D721Med (cell line): ENCODE measurements at regions not wholly inside any gene's neighbourhood (a gene's known extent, or its start where the extent isn't known, plus 50 kb on each side); places are given as distances from the start of the nearest gene placed in this dataset.
A peak's percentile ranks its signal among the peaks of the same experiment; 100 is the strongest.

Experiments
- DNase-seq: peaks from one replicate; pipeline ENCODE4 v3.0.0; 2011; ENCODE audit warnings: low spot score; ENCODE audit not compliant: insufficient read length
- FAIRE-seq: peaks from 2 replicates; lab custom pipeline; 2011; peaks lifted over from hg19 to GRCh38; lab: Jason Lieb, UNC
- TF ChIP-seq, protein P1 (sequence below): IDR thresholded peaks from 2 replicates; pipeline ENCODE4 v1.5.1; 2012; ENCODE audit warnings: mild to moderate bottlenecking, control low read depth; ENCODE audit not compliant: insufficient read depth; ENCODE audit errors: missing control alignments

- TF ChIP-seq, protein P1, sequence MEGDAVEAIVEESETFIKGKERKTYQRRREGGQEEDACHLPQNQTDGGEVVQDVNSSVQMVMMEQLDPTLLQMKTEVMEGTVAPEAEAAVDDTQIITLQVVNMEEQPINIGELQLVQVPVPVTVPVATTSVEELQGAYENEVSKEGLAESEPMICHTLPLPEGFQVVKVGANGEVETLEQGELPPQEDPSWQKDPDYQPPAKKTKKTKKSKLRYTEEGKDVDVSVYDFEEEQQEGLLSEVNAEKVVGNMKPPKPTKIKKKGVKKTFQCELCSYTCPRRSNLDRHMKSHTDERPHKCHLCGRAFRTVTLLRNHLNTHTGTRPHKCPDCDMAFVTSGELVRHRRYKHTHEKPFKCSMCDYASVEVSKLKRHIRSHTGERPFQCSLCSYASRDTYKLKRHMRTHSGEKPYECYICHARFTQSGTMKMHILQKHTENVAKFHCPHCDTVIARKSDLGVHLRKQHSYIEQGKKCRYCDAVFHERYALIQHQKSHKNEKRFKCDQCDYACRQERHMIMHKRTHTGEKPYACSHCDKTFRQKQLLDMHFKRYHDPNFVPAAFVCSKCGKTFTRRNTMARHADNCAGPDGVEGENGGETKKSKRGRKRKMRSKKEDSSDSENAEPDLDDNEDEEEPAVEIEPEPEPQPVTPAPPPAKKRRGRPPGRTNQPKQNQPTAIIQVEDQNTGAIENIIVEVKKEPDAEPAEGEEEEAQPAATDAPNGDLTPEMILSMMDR = no peak
- FAIRE-seq (peak; percentile 69), DNase-seq (no peak)
These were observed 90.4 kb downstream of the NUP35 start for GRCh38 chr2:183214680-183215079.

- FAIRE-seq (no peak), DNase-seq (no peak)
- TF ChIP-seq, protein P1 = no peak
These were observed 91.7 kb downstream of the NUP35 start for GRCh38 chr2:183215917-183216316.

DNA sequence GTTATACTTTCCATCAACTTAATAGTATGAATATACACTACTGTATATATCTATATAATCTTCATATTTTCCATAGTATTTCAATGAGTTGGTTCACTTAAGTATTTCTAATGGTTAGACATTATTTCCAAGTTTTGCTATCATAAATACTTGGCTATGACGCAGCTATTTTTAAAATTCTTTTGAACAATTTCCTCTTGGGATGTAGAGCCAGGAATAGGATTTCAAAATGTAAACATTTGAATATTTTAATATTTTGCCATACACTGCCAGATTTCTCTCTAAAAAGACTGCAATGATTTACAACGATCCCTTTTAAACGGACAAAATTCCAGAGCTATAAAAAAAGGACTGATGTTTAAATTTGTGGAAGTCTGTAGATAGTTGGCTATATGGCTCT lies 95.6 kb downstream of the NUP35 start:
- FAIRE-seq = no peak
- TF ChIP-seq, protein P1 = no peak
- DNase-seq = no peak

DNA sequence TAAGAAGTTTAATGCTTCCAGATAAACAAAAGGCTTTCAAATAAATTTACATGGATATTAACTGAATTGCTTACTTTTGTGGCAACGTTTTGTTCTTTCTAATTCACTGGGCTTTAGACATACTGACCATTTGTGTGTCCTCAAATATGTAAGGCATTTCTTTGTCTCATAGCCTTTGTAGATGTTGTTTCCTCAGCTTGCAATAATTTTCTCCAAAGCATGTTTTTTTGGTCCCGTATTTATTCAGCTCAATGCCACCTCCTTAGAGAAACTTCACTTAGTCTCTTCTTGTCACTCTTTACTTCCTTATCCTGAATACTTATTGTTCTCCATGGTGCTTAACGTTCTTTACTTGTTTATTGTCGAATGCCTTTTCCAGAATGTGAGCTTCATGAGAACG lies 98.5 kb downstream of the NUP35 start:
- DNase-seq (no peak), FAIRE-seq (no peak)
- TF ChIP-seq, protein P1 = no peak

- peak; percentile 67 for FAIRE-seq
These were observed 100.7 kb downstream of the NUP35 start for GRCh38 chr2:183224948-183225347.

GRCh38 chr2:183227176-183227575 lies 102.9 kb downstream of the NUP35 start:
- TF ChIP-seq, protein P1 = no peak
- DNase-seq = no peak
- FAIRE-seq = no peak

More at GRCh38 chr2:183224948-183225347, 100.7 kb downstream of the NUP35 start:
- DNase-seq = no peak
- TF ChIP-seq, protein P1 = no peak

DNA sequence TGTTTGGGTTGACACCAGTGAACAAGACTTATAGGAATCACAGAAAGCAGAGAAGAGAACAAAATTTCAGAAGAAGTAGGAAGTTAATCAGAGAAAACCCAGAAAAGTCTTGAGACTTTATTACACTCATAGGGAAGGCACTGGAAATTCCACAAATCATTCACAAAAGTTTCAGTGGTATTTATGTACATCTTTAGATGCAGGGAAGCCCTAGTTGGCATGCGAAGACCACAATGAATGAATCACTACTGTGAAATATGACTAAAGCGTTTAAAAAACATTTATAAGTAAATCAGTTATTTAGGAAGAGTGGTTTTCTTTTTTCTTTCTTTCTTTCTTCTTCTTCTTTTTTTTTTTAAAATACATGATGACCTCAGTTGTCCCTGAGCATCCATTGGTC lies 105.1 kb downstream of the NUP35 start:
- TF ChIP-seq, protein P1 = no peak
- DNase-seq = no peak
- FAIRE-seq = no peak
